Dermis blood vessel endothelial cell (primary cell): ENCODE measurements at regions not wholly inside any gene's neighbourhood (a gene's known extent, or its start where the extent isn't known, plus 50 kb on each side); places are given as distances from the start of the nearest gene placed in this dataset.
"Not testable (repeated sequence)": the region's sequence is repeated elsewhere in the genome, so short reads cannot be mapped to it uniquely, and the experiment has no call there.

Experiments used
- DNase-seq: peaks from one replicate; pipeline ENCODE4 v3.0.0; 2010

GRCh38 chr4:179029683-179030082, 1587.4 kb upstream of the AGA start:
- no peak for DNase-seq

- DNase-seq: no peak
These were observed 1598.0 kb upstream of the AGA start for GRCh38 chr4:179040259-179040658.

- DNase-seq: no peak
These were observed 1606.7 kb upstream of the AGA start for GRCh38 chr4:179048839-179049453.

- no peak for DNase-seq
These were observed 1609.0 kb upstream of the AGA start for GRCh38 chr4:179051206-179051605.

- DNase-seq: no peak
These were observed 1617.2 kb upstream of the AGA start for GRCh38 chr4:179059396-179059795.

- DNase-seq: not testable (repeated sequence)
These were observed 1624.0 kb upstream of the AGA start for GRCh38 chr4:179066254-179066653.

GRCh38 chr4:179071131-179071530, 1628.9 kb upstream of the AGA start:
- DNase-seq: no peak

- DNase-seq: no peak
These were observed 1634.6 kb upstream of the AGA start for GRCh38 chr4:179076865-179077264.

GRCh38 chr4:179095585-179096221, 1653.5 kb upstream of the AGA start:
- DNase-seq: no peak

GRCh38 chr4:179097741-179098140, 1655.5 kb upstream of the AGA start:
- DNase-seq: no peak

- no peak for DNase-seq
These were observed 1668.1 kb upstream of the AGA start for GRCh38 chr4:179110356-179110755.

- no peak for DNase-seq
These were observed 1668.6 kb upstream of the AGA start for GRCh38 chr4:179110816-179111215.

- DNase-seq: no peak
These were observed 1670.4 kb upstream of the AGA start for GRCh38 chr4:179112441-179113170.

- no peak for DNase-seq
These were observed 1672.4 kb upstream of the AGA start for GRCh38 chr4:179114615-179115014.

- no peak for DNase-seq
These were observed 1673.8 kb upstream of the AGA start for GRCh38 chr4:179116011-179116410.

- DNase-seq: no peak
These were observed 1674.3 kb upstream of the AGA start for GRCh38 chr4:179116581-179116980.

- no peak for DNase-seq
These were observed 1680.8 kb upstream of the AGA start for GRCh38 chr4:179123084-179123483.

- DNase-seq: no peak
These were observed 1682.2 kb upstream of the AGA start for GRCh38 chr4:179124419-179124818.

GRCh38 chr4:179124957-179125356, 1682.7 kb upstream of the AGA start:
- no peak for DNase-seq

- DNase-seq: no peak
These were observed 1683.6 kb upstream of the AGA start for GRCh38 chr4:179125870-179126269.

GRCh38 chr4:179128299-179128698, 1686.1 kb upstream of the AGA start:
- no peak for DNase-seq

GRCh38 chr4:179130122-179130714, 1688.0 kb upstream of the AGA start:
- no peak for DNase-seq

GRCh38 chr4:179145746-179146525, 1703.7 kb upstream of the AGA start:
- DNase-seq: no peak
